ENCODE measurements at regions not wholly inside any gene's neighbourhood (a gene's known extent, or its start where the extent isn't known, plus 50 kb on each side); places are given as distances from the start of the nearest gene placed in this dataset.
A peak's percentile ranks its signal among the peaks of the same experiment; 100 is the strongest.

- DNase-seq (ENCODE audit: low read depth) = no peak
- in situ Hi-C loops (cut with HindIII; ENCODE audit: low pct_unique_long_range_greater_than_20kb, low sequenced_read_pairs) = no loop called here
These were observed 128.2 kb downstream of the CPEB2 start for GRCh38 chr4:15130441-15130840.

GRCh38 chr4:15131551-15131950, 129.3 kb downstream of the CPEB2 start:
- no peak for DNase-seq (ENCODE audit: low read depth)
- in situ Hi-C loops (cut with HindIII; ENCODE audit: low pct_unique_long_range_greater_than_20kb, low sequenced_read_pairs) = no loop called here

GRCh38 chr4:15132739-15133138, 130.5 kb downstream of the CPEB2 start:
- in situ Hi-C loops (cut with HindIII; ENCODE audit: low pct_unique_long_range_greater_than_20kb, low sequenced_read_pairs) = no loop called here

GRCh38 chr4:15139599-15139998, 137.3 kb downstream of the CPEB2 start:
- in situ Hi-C loops (cut with HindIII; ENCODE audit: low pct_unique_long_range_greater_than_20kb, low sequenced_read_pairs) = no loop called here
- DNase-seq (ENCODE audit: low read depth) = no peak

More at GRCh38 chr4:15132739-15133138, 130.5 kb downstream of the CPEB2 start:
- no peak for DNase-seq (ENCODE audit: low read depth)

- DNase-seq (ENCODE audit: low read depth) = no peak
- in situ Hi-C loops (cut with HindIII; ENCODE audit: low pct_unique_long_range_greater_than_20kb, low sequenced_read_pairs) = no loop called here
These were observed 139.9 kb downstream of the CPEB2 start for GRCh38 chr4:15142201-15142600.

- in situ Hi-C loops (cut with HindIII; ENCODE audit: low pct_unique_long_range_greater_than_20kb, low sequenced_read_pairs) = no loop called here
These were observed 141.3 kb downstream of the CPEB2 start for GRCh38 chr4:15143551-15143950.

GRCh38 chr4:15144249-15144966, 142.1 kb downstream of the CPEB2 start:
- DNase-seq (ENCODE audit: low read depth) = no peak
- in situ Hi-C loops (cut with HindIII; ENCODE audit: low pct_unique_long_range_greater_than_20kb, low sequenced_read_pairs) = no loop called here

More at GRCh38 chr4:15143551-15143950, 141.3 kb downstream of the CPEB2 start:
- DNase-seq (ENCODE audit: low read depth) = no peak

GRCh38 chr4:15144967-15145295, 142.7 kb downstream of the CPEB2 start:
- in situ Hi-C loops (cut with HindIII; ENCODE audit: low pct_unique_long_range_greater_than_20kb, low sequenced_read_pairs) = no loop called here

GRCh38 chr4:15145709-15146108, 143.4 kb downstream of the CPEB2 start:
- in situ Hi-C loops (cut with HindIII; ENCODE audit: low pct_unique_long_range_greater_than_20kb, low sequenced_read_pairs) = no loop called here
- no peak for DNase-seq (ENCODE audit: low read depth)

More at GRCh38 chr4:15144967-15145295, 142.7 kb downstream of the CPEB2 start:
- DNase-seq (ENCODE audit: low read depth) = no peak

- no peak for DNase-seq (ENCODE audit: low read depth)
- in situ Hi-C loops (cut with HindIII; ENCODE audit: low pct_unique_long_range_greater_than_20kb, low sequenced_read_pairs) = no loop called here
These were observed 145.4 kb downstream of the CPEB2 start for GRCh38 chr4:15147714-15148113.

- no peak for DNase-seq (ENCODE audit: low read depth)
- in situ Hi-C loops (cut with HindIII; ENCODE audit: low pct_unique_long_range_greater_than_20kb, low sequenced_read_pairs) = no loop called here
These were observed 145.9 kb downstream of the CPEB2 start for GRCh38 chr4:15148199-15148598.

- DNase-seq (ENCODE audit: low read depth) = no peak
- in situ Hi-C loops (cut with HindIII; ENCODE audit: low pct_unique_long_range_greater_than_20kb, low sequenced_read_pairs) = no loop called here
These were observed 146.4 kb downstream of the CPEB2 start for GRCh38 chr4:15148691-15149090.

- DNase-seq (ENCODE audit: low read depth) = no peak
These were observed 147.1 kb downstream of the CPEB2 start for GRCh38 chr4:15149234-15149838.

GRCh38 chr4:15149839-15150592, 147.7 kb downstream of the CPEB2 start:
- in situ Hi-C loops (cut with HindIII; ENCODE audit: low pct_unique_long_range_greater_than_20kb, low sequenced_read_pairs) = no loop called here
- DNase-seq (ENCODE audit: low read depth) = peak; percentile 78

More at GRCh38 chr4:15149234-15149838, 147.1 kb downstream of the CPEB2 start:
- in situ Hi-C loops (cut with HindIII; ENCODE audit: low pct_unique_long_range_greater_than_20kb, low sequenced_read_pairs) = no loop called here

- no peak for DNase-seq (ENCODE audit: low read depth)
- in situ Hi-C loops (cut with HindIII; ENCODE audit: low pct_unique_long_range_greater_than_20kb, low sequenced_read_pairs) = no loop called here
These were observed 148.3 kb downstream of the CPEB2 start for GRCh38 chr4:15150631-15151030.

- no peak for DNase-seq (ENCODE audit: low read depth)
- in situ Hi-C loops (cut with HindIII; ENCODE audit: low pct_unique_long_range_greater_than_20kb, low sequenced_read_pairs) = no loop called here
These were observed 148.8 kb downstream of the CPEB2 start for GRCh38 chr4:15151033-15151432.

GRCh38 chr4:15153662-15154061, 151.4 kb downstream of the CPEB2 start:
- in situ Hi-C loops (cut with HindIII; ENCODE audit: low pct_unique_long_range_greater_than_20kb, low sequenced_read_pairs) = no loop called here
- DNase-seq (ENCODE audit: low read depth) = no peak

- no peak for DNase-seq (ENCODE audit: low read depth)
- in situ Hi-C loops (cut with HindIII; ENCODE audit: low pct_unique_long_range_greater_than_20kb, low sequenced_read_pairs) = no loop called here
These were observed 156.3 kb downstream of the CPEB2 start for GRCh38 chr4:15158406-15159091.
